ENCODE measurements at regions not wholly inside any gene's neighbourhood (a gene's known extent, or its start where the extent isn't known, plus 50 kb on each side); places are given as distances from the start of the nearest gene placed in this dataset.

- no peak overlapping the region for H3K27ac ChIP-seq (ENCODE audit: low read length)
- H3K4me1 ChIP-seq (ENCODE audit: control insufficient read depth in 1 of 2, insufficient read depth in 2 of 2, low read length in 2 of 2) = no peaks in the 10 kb centered on the region
- no peaks in the 10 kb centered on the region for H3K27me3 ChIP-seq (ENCODE audit: low read depth, low read length)
- H3K36me3 ChIP-seq (ENCODE audit: control insufficient read depth in 1 of 2, insufficient read depth in 2 of 2, low read length in 2 of 2) = no peaks in the 10 kb centered on the region
- no peaks in the 10 kb centered on the region for H3K9me3 ChIP-seq (ENCODE audit: control insufficient read depth in 1 of 2, low read length in 2 of 2)
- H3K4me3 ChIP-seq (ENCODE audit: low read depth in 1 of 2, low read length in 2 of 2) = no peak overlapping the region
Observed at GRCh38 chr4:24417206-24417605, 167.1 kb downstream of the DHX15 start.

GRCh38 chr4:24416293-24416692 is 168.1 kb downstream of the DHX15 start:
- Histone ChIP-seq H3K4me3 (ENCODE audit: low read depth in 1 of 2, low read length in 2 of 2) (no peak overlapping the region), H3K9me3 (ENCODE audit: control insufficient read depth in 1 of 2, low read length in 2 of 2) (no peaks in the 10 kb centered on the region), H3K27ac (ENCODE audit: low read length) (no peak overlapping the region), H3K4me1 (ENCODE audit: control insufficient read depth in 1 of 2, insufficient read depth in 2 of 2, low read length in 2 of 2) (no peaks in the 10 kb centered on the region), H3K36me3 (ENCODE audit: control insufficient read depth in 1 of 2, insufficient read depth in 2 of 2, low read length in 2 of 2) (no peaks in the 10 kb centered on the region), H3K27me3 (ENCODE audit: low read depth, low read length) (no peaks in the 10 kb centered on the region)

GRCh38 chr4:24413311-24413784 is 171.0 kb downstream of the DHX15 start:
- Histone ChIP-seq H3K27me3 (ENCODE audit: low read depth, low read length) (no peaks in the 10 kb centered on the region), H3K36me3 (ENCODE audit: control insufficient read depth in 1 of 2, insufficient read depth in 2 of 2, low read length in 2 of 2) (no peaks in the 10 kb centered on the region)

DNA sequence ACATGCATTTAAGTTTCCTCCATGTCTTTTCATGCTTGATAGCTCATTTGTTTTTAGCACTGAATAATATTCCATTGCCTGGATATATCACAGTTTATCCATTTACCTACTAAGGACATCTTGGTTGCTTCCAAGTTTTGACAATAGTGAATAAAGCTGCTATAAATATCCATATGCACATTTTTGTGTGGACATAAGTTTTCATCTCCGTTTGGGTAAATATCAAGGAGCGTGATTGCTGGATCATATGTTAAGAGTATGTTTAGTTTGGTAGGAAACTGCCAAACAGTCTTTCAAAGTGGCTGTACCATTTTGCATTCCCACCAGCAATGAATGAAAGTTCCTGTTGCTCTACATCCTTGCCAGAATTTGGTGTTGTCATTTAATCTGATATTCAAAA is 172.5 kb downstream of the DHX15 start:
- Histone ChIP-seq H3K9me3 (ENCODE audit: control insufficient read depth in 1 of 2, low read length in 2 of 2) (no peaks in the 10 kb centered on the region), H3K4me3 (ENCODE audit: low read depth in 1 of 2, low read length in 2 of 2) (no peak overlapping the region), H3K27me3 (ENCODE audit: low read depth, low read length) (no peaks in the 10 kb centered on the region), H3K4me1 (ENCODE audit: control insufficient read depth in 1 of 2, insufficient read depth in 2 of 2, low read length in 2 of 2) (no peaks in the 10 kb centered on the region), H3K27ac (ENCODE audit: low read length) (no peak overlapping the region), H3K36me3 (ENCODE audit: control insufficient read depth in 1 of 2, insufficient read depth in 2 of 2, low read length in 2 of 2) (no peaks in the 10 kb centered on the region)

More at GRCh38 chr4:24413311-24413784, 171.0 kb downstream of the DHX15 start:
- Histone ChIP-seq H3K9me3 (ENCODE audit: control insufficient read depth in 1 of 2, low read length in 2 of 2) (no peaks in the 10 kb centered on the region), H3K27ac (ENCODE audit: low read length) (no peak overlapping the region), H3K4me3 (ENCODE audit: low read depth in 1 of 2, low read length in 2 of 2) (no peak overlapping the region), H3K4me1 (ENCODE audit: control insufficient read depth in 1 of 2, insufficient read depth in 2 of 2, low read length in 2 of 2) (no peaks in the 10 kb centered on the region)

- Histone ChIP-seq H3K36me3 (ENCODE audit: control insufficient read depth in 1 of 2, insufficient read depth in 2 of 2, low read length in 2 of 2) (no peaks in the 10 kb centered on the region), H3K9me3 (ENCODE audit: control insufficient read depth in 1 of 2, low read length in 2 of 2) (no peaks in the 10 kb centered on the region), H3K27me3 (ENCODE audit: low read depth, low read length) (no peaks in the 10 kb centered on the region), H3K4me3 (ENCODE audit: low read depth in 1 of 2, low read length in 2 of 2) (no peak overlapping the region), H3K4me1 (ENCODE audit: control insufficient read depth in 1 of 2, insufficient read depth in 2 of 2, low read length in 2 of 2) (no peaks in the 10 kb centered on the region), H3K27ac (ENCODE audit: low read length) (no peak overlapping the region)
Observed at GRCh38 chr4:24411299-24411698, 173.1 kb downstream of the DHX15 start.

- Histone ChIP-seq H3K36me3 (ENCODE audit: control insufficient read depth in 1 of 2, insufficient read depth in 2 of 2, low read length in 2 of 2) (no peaks in the 10 kb centered on the region), H3K4me1 (ENCODE audit: control insufficient read depth in 1 of 2, insufficient read depth in 2 of 2, low read length in 2 of 2) (no peaks in the 10 kb centered on the region), H3K27ac (ENCODE audit: low read length) (no peak overlapping the region), H3K27me3 (ENCODE audit: low read depth, low read length) (no peaks in the 10 kb centered on the region), H3K9me3 (ENCODE audit: control insufficient read depth in 1 of 2, low read length in 2 of 2) (no peaks in the 10 kb centered on the region), H3K4me3 (ENCODE audit: low read depth in 1 of 2, low read length in 2 of 2) (no peak overlapping the region)
Observed at GRCh38 chr4:24408640-24409039, 175.7 kb downstream of the DHX15 start.

GRCh38 chr4:24405926-24406325 is 178.4 kb downstream of the DHX15 start:
- H3K27me3 ChIP-seq (ENCODE audit: low read depth, low read length) = no peaks in the 10 kb centered on the region
- no peak overlapping the region for H3K27ac ChIP-seq (ENCODE audit: low read length)
- no peaks in the 10 kb centered on the region for H3K9me3 ChIP-seq (ENCODE audit: control insufficient read depth in 1 of 2, low read length in 2 of 2)
- H3K36me3 ChIP-seq (ENCODE audit: control insufficient read depth in 1 of 2, insufficient read depth in 2 of 2, low read length in 2 of 2) = no peaks in the 10 kb centered on the region
- H3K4me3 ChIP-seq (ENCODE audit: low read depth in 1 of 2, low read length in 2 of 2) = no peak overlapping the region
- H3K4me1 ChIP-seq (ENCODE audit: control insufficient read depth in 1 of 2, insufficient read depth in 2 of 2, low read length in 2 of 2) = no peaks in the 10 kb centered on the region

- H3K27ac ChIP-seq (ENCODE audit: low read length) = no peak overlapping the region
- H3K4me3 ChIP-seq (ENCODE audit: low read depth in 1 of 2, low read length in 2 of 2) = no peak overlapping the region
- H3K9me3 ChIP-seq (ENCODE audit: control insufficient read depth in 1 of 2, low read length in 2 of 2) = no peaks in the 10 kb centered on the region
- no peaks in the 10 kb centered on the region for H3K36me3 ChIP-seq (ENCODE audit: control insufficient read depth in 1 of 2, insufficient read depth in 2 of 2, low read length in 2 of 2)
- no peaks in the 10 kb centered on the region for H3K27me3 ChIP-seq (ENCODE audit: low read depth, low read length)
- H3K4me1 ChIP-seq (ENCODE audit: control insufficient read depth in 1 of 2, insufficient read depth in 2 of 2, low read length in 2 of 2) = no peaks in the 10 kb centered on the region
Observed at GRCh38 chr4:24405341-24405740, 179.0 kb downstream of the DHX15 start.

- Histone ChIP-seq H3K4me3 (ENCODE audit: low read depth in 1 of 2, low read length in 2 of 2) (no peak overlapping the region), H3K27ac (ENCODE audit: low read length) (no peak overlapping the region), H3K36me3 (ENCODE audit: control insufficient read depth in 1 of 2, insufficient read depth in 2 of 2, low read length in 2 of 2) (no peaks in the 10 kb centered on the region)
Observed at GRCh38 chr4:24404281-24404680, 180.1 kb downstream of the DHX15 start.

GRCh38 chr4:24403265-24403664 is 181.1 kb downstream of the DHX15 start:
- Histone ChIP-seq H3K36me3 (ENCODE audit: control insufficient read depth in 1 of 2, insufficient read depth in 2 of 2, low read length in 2 of 2) (no peaks in the 10 kb centered on the region), H3K27me3 (ENCODE audit: low read depth, low read length) (no peaks in the 10 kb centered on the region), H3K9me3 (ENCODE audit: control insufficient read depth in 1 of 2, low read length in 2 of 2) (no peaks in the 10 kb centered on the region), H3K4me1 (ENCODE audit: control insufficient read depth in 1 of 2, insufficient read depth in 2 of 2, low read length in 2 of 2) (no peaks in the 10 kb centered on the region), H3K27ac (ENCODE audit: low read length) (no peak overlapping the region), H3K4me3 (ENCODE audit: low read depth in 1 of 2, low read length in 2 of 2) (no peak overlapping the region)

More at GRCh38 chr4:24404281-24404680, 180.1 kb downstream of the DHX15 start:
- Histone ChIP-seq H3K9me3 (ENCODE audit: control insufficient read depth in 1 of 2, low read length in 2 of 2) (no peaks in the 10 kb centered on the region), H3K27me3 (ENCODE audit: low read depth, low read length) (no peaks in the 10 kb centered on the region), H3K4me1 (ENCODE audit: control insufficient read depth in 1 of 2, insufficient read depth in 2 of 2, low read length in 2 of 2) (no peaks in the 10 kb centered on the region)

GRCh38 chr4:24400537-24400936 is 183.8 kb downstream of the DHX15 start:
- no peak overlapping the region for H3K27ac ChIP-seq (ENCODE audit: low read length)
- H3K4me3 ChIP-seq (ENCODE audit: low read depth in 1 of 2, low read length in 2 of 2) = no peak overlapping the region
- H3K36me3 ChIP-seq (ENCODE audit: control insufficient read depth in 1 of 2, insufficient read depth in 2 of 2, low read length in 2 of 2) = no peaks in the 10 kb centered on the region
- H3K27me3 ChIP-seq (ENCODE audit: low read depth, low read length) = no peaks in the 10 kb centered on the region
- no peaks in the 10 kb centered on the region for H3K4me1 ChIP-seq (ENCODE audit: control insufficient read depth in 1 of 2, insufficient read depth in 2 of 2, low read length in 2 of 2)
- no peaks in the 10 kb centered on the region for H3K9me3 ChIP-seq (ENCODE audit: control insufficient read depth in 1 of 2, low read length in 2 of 2)

GRCh38 chr4:24396988-24397387 is 187.4 kb downstream of the DHX15 start:
- H3K36me3 ChIP-seq (ENCODE audit: control insufficient read depth in 1 of 2, insufficient read depth in 2 of 2, low read length in 2 of 2) = no peaks in the 10 kb centered on the region
- H3K27ac ChIP-seq (ENCODE audit: low read length) = no peak overlapping the region
- no peaks in the 10 kb centered on the region for H3K9me3 ChIP-seq (ENCODE audit: control insufficient read depth in 1 of 2, low read length in 2 of 2)
- H3K4me3 ChIP-seq (ENCODE audit: low read depth in 1 of 2, low read length in 2 of 2) = no peak overlapping the region
- no peaks in the 10 kb centered on the region for H3K4me1 ChIP-seq (ENCODE audit: control insufficient read depth in 1 of 2, insufficient read depth in 2 of 2, low read length in 2 of 2)
- no peaks in the 10 kb centered on the region for H3K27me3 ChIP-seq (ENCODE audit: low read depth, low read length)
